Endothelial cell (in vitro differentiated cells): ENCODE measurements at regions not wholly inside any gene's neighbourhood (a gene's known extent, or its start where the extent isn't known, plus 50 kb on each side); places are given as distances from the start of the nearest gene placed in this dataset.
"Not testable (repeated sequence)": the region's sequence is repeated elsewhere in the genome, so short reads cannot be mapped to it uniquely, and the experiment has no call there.

Experiments
- DNase-seq: peaks from one replicate; pipeline ENCODE4 v3.0.0; 2021; ENCODE audit warnings: low spot score
- H3K27ac Mint-ChIP-seq: one replicate; pipeline ENCODE4 v1.8.0; 2021; ENCODE audit warnings: mixed read lengths, inconsistent platforms; ENCODE audit not compliant: unreplicated experiment
- H3K27me3 Mint-ChIP-seq: one replicate; pipeline ENCODE4 v1.8.0; 2021; ENCODE audit warnings: mild to moderate bottlenecking, moderate library complexity, mixed read lengths, inconsistent platforms; ENCODE audit not compliant: unreplicated experiment
- H3K36me3 Mint-ChIP-seq: one replicate; pipeline ENCODE4 v1.8.0; 2021; ENCODE audit warnings: mild to moderate bottlenecking, low read depth, mixed read lengths, inconsistent platforms; ENCODE audit not compliant: unreplicated experiment
- H3K4me1 Mint-ChIP-seq: one replicate; pipeline ENCODE4 v1.8.0; 2021; ENCODE audit warnings: mild to moderate bottlenecking, mixed read lengths, inconsistent platforms; ENCODE audit not compliant: unreplicated experiment
- H3K4me3 Mint-ChIP-seq: one replicate; pipeline ENCODE4 v1.8.0; 2021; ENCODE audit warnings: mild to moderate bottlenecking, mixed read lengths, inconsistent platforms; ENCODE audit not compliant: unreplicated experiment
- H3K9me3 Mint-ChIP-seq: one replicate; pipeline ENCODE4 v1.8.0; 2021; ENCODE audit warnings: mixed read lengths, inconsistent platforms; ENCODE audit not compliant: unreplicated experiment
- TF ChIP-seq, protein P1 (sequence below): fragments of 200-600 bp; sonication (generic); IDR thresholded peaks from one replicate; pipeline ENCODE4 v1.5.0; 2021; ENCODE audit warnings: antibody characterized with exemption; ENCODE audit not compliant: unreplicated experiment

DNA sequence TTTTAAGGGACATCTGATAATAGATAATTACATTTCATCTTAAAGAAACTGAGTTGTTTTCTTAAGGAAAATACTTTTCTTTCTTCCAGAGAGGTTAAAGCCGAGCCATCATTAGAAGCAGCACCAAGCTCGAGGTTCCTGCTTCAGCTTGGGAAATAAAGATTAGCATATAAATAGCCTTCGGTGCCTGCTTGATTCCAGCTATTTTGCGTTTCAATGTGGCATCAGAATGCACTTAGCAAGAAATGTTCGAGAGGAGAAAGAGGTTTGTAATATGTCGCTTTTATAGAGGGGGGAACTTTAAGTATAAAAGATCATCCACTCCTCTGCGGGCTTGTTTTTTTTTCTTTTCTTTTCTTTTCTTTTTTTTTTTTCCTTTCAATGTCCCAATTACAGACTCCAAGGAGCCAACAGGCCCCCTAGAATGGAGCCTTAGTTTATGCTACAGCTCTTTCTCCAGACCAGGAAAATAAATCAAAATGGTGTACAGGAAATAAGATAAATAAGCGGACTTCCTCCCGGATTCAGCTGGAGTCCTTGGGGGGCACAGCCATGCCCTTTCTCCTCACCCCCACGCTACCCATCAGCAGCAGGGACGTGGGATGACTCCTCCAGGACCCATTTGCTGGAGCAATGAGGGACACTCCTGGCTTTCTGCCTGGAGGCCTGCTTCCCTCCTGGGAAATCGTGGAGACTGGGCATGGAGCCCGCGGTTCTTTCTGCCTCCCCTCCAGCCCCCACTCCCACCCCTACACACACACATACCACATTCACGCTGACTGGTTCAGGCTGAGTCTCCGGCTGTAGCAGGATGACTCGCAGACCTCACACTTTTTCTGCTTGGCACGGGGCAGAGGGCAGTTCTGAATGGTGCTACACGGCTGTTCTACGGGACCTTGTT is 131.6 kb downstream of the RRAGC start:
- Mint-ChIP-seq H3K9me3 (no peaks in the 10 kb centered on the region), H3K4me3 (no peak overlapping the region), H3K36me3 (no peaks in the 10 kb centered on the region), H3K27me3 (peaks cover 2% of the 10 kb centered on the region), H3K27ac (peak overlapping the region; percentile 62), H3K4me1 (peaks cover 27% of the 10 kb centered on the region)
- peak; percentile 28 for DNase-seq
- TF ChIP-seq, protein P1, sequence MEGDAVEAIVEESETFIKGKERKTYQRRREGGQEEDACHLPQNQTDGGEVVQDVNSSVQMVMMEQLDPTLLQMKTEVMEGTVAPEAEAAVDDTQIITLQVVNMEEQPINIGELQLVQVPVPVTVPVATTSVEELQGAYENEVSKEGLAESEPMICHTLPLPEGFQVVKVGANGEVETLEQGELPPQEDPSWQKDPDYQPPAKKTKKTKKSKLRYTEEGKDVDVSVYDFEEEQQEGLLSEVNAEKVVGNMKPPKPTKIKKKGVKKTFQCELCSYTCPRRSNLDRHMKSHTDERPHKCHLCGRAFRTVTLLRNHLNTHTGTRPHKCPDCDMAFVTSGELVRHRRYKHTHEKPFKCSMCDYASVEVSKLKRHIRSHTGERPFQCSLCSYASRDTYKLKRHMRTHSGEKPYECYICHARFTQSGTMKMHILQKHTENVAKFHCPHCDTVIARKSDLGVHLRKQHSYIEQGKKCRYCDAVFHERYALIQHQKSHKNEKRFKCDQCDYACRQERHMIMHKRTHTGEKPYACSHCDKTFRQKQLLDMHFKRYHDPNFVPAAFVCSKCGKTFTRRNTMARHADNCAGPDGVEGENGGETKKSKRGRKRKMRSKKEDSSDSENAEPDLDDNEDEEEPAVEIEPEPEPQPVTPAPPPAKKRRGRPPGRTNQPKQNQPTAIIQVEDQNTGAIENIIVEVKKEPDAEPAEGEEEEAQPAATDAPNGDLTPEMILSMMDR, result no peak

DNA sequence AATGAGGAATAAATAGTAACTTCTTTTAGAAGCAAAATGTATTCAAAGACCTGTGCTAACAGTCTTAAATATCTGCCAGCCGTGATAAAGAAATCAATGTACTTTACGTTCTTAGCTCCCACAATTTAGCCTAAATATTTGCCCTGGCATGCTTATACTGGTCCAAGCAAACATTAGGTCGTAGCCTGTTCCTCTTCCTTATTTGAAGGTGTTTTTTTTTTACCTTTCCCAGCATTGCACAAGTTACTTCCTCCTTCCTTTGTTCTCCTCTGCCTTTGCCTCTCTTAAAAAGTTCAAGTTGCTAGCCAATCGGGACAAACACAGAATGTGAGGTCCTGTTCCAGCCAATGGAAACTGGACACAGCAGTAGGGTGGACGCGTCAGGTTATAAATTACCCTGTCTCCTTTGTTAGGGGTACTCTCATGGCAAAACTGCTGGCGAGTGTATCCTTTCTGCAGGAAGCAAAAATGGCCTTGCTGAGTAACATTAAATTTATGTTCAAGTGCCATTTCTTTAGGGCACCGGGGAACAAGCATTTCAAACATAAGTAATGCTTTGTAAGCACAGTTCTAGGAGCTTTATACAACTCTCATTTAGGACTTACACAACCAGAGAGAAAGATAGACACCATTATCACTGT is 134.1 kb downstream of the RRAGC start:
- H3K27me3 Mint-ChIP-seq, DNase-seq, H3K4me3 Mint-ChIP-seq, H3K36me3 Mint-ChIP-seq, H3K27ac Mint-ChIP-seq, H3K9me3 Mint-ChIP-seq: not testable (repeated sequence)
- H3K4me1 Mint-ChIP-seq, result peaks cover 27% of the 10 kb centered on the region

DNA sequence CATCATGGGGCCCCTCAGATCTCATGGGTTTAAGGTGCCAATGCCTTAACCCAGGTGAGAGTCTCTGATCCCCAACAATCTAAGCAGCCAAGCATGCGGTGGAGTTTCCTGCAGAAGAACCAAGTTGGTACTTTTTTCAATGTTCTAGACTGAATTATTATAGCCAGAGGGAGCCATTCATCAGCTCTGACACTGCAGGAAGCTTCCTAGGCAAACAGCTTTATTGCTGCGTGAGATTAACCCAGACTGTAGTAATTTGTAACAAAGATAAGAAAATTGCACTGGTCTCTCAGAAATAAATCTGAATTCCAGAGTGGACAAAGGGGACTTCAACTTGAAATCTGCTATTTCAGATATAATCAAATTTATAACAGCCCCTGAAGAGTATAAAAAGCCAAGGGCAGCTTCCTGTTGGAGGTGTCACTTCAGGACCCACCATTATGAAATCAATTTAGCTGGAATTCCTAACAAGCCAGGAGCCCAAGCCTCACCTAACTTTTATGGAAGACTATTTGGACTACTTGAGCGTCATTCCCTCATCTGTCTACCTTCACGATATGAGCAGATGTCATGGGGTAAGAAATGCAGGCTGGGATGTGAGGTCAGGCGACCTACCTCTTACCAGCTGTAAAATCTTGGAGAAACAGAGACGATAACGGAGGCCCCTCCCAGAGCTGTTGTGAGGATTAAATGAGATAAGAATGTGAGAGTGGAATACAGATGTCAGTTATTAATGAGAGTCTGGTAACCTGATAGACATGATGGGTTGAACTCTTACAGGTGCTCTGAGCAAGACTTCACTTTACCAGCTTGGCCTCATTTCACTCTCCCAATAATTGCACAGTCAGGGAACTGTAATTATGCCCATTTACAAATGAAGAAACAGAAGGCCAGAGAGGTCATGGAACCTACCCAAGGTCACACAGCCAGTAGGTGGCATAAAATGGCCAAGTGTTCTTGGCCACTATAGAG is 135.1 kb downstream of the RRAGC start:
- TF ChIP-seq, protein P1, result no peak
- DNase-seq, result no peak
- H3K9me3 Mint-ChIP-seq, result no peaks in the 10 kb centered on the region
- no peak overlapping the region for H3K4me3 Mint-ChIP-seq
- no peak overlapping the region for H3K27ac Mint-ChIP-seq
- H3K36me3 Mint-ChIP-seq, result no peaks in the 10 kb centered on the region
- H3K4me1 Mint-ChIP-seq, result peaks cover 27% of the 10 kb centered on the region
- peaks cover 2% of the 10 kb centered on the region for H3K27me3 Mint-ChIP-seq

DNA sequence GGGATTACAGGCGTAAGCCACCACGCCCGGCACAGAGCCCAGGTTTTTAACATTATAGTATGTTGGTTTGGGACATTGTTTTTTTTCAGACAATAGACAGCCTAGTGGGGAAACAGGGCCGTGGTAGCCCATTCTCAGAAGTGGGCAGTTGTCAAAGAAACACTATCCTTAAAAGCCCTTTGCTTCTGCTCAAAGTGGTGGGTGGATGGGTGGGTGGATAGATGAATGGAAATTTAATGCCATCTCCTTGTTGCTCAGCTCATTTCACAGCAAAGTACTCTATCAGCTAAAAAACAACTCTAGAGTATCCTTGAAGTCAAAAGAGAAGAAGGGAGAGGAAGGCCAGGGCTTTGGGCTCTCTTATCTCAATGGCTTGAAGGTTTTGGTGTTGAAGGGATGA is 137.8 kb downstream of the RRAGC start:
- Mint-ChIP-seq H3K27me3 (peaks cover 2% of the 10 kb centered on the region), H3K27ac (no peak overlapping the region), H3K4me1 (peaks cover 5% of the 10 kb centered on the region), H3K9me3 (no peaks in the 10 kb centered on the region), H3K4me3 (no peak overlapping the region), H3K36me3 (no peaks in the 10 kb centered on the region)
- no peak for DNase-seq
- TF ChIP-seq, protein P1, result no peak

DNA sequence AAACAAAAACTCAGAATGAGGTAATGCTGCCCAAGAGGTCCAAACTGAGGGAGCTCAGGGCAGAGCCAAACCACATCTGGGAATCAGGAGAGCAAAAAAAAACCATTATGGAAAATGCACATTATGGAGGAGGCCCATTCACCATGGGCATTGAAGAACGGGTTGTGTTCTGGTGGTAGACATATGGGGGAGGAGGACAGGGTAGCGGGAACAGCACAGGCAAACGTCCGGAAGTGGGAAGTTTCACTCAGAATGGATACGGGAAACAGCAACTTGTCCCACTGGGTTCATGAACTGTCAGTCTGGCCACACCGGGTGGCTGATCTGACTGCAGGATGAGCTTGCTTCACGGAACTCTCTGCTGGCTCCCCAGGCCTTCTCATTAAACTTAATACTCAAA is 139.7 kb downstream of the RRAGC start:
- TF ChIP-seq, protein P1, result no peak
- Mint-ChIP-seq H3K4me1 (no peaks in the 10 kb centered on the region), H3K9me3 (no peaks in the 10 kb centered on the region), H3K36me3 (no peaks in the 10 kb centered on the region), H3K4me3 (no peak overlapping the region), H3K27me3 (no peaks in the 10 kb centered on the region), H3K27ac (no peak overlapping the region)
- DNase-seq, result no peak
